ENCODE measurements at regions not wholly inside any gene's neighbourhood (a gene's known extent, or its start where the extent isn't known, plus 50 kb on each side); places are given as distances from the start of the nearest gene placed in this dataset.
"Not testable (repeated sequence)": the region's sequence is repeated elsewhere in the genome, so short reads cannot be mapped to it uniquely, and the experiment has no call there.

DNA sequence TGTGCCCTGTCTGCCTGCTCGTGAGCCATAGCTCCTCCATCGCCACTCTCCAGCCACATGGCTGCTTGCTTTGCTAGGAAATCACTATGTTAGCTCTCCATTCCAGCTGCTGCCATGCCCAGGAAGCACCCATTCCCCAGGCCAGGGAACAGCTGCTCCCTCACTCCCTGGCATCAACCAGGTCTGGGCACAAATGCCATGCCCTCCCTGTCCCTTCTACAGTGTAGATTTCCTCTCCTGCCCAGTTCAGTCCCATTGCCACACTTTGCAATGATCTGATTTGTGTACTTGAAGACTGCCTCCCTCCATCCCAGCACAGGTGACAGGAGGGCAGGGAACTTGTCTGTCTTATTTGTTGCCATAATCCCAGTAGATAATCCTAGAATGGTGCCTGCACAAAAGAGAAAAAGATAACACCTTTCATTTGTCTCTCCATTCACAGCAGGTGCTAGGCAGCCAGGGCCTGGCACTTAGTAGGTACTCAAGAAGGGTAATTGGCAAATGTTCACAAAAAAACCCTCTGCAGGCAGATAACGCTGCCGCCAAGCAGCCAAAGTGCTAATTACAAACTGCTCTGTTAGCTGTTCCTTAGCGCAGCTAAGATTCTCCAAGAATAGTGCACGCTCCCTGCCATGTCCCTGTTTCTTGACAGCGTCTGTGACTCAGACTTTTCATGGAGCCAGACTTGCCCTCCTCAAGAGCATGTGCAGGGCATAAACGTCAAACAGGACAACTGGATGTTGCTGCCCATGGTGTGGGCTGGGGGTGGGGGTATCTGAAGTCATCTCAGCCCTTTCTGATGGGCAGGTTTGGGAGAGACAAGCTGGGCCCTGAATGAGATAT lies 69.1 kb downstream of the ARL6IP4 start:
- Histone ChIP-seq H3K4me3 (ENCODE audit: low read length) (no peak overlapping the region), H3K27me3 (ENCODE audit: control insufficient read depth, insufficient read depth, low read length) (no peaks in the 10 kb centered on the region), H3K27ac (ENCODE audit: low read length) (no peak overlapping the region), H3K4me1 (ENCODE audit: control insufficient read depth, insufficient read depth, low read length) (no peaks in the 10 kb centered on the region), H3K36me3 (ENCODE audit: control insufficient read depth, insufficient read depth, low read length) (no peaks in the 10 kb centered on the region), H3K9me3 (ENCODE audit: control insufficient read depth, low read depth, low read length) (no peaks in the 10 kb centered on the region)
- DNase-seq: no peak
- no CpG with 5 or more reads among the region's 8 CpGs for WGBS (ENCODE audit: insufficient coverage, low lambda C conversion rate)

DNA sequence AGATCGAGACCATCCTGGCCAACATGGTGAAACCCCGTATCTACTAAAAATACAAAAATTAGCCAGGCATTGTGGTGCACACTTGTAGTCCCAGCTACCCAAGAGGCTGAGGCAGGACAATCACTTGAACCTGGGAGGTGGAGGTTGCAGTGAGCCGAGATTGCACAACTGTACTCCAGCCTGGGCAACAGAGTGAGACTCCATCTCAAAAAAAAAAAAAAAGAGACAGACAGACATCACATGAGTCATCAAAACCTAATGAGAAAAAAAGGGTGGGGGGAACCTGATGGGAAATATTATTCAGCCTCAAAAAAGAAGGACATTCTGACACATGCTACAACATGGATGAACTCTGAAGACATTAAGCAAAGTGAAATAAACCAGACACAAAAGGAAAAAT lies 67.4 kb downstream of the ARL6IP4 start:
- H3K27ac ChIP-seq (ENCODE audit: low read length); H3K27me3 ChIP-seq (ENCODE audit: control insufficient read depth, insufficient read depth, low read length); H3K4me3 ChIP-seq (ENCODE audit: low read length); H3K36me3 ChIP-seq (ENCODE audit: control insufficient read depth, insufficient read depth, low read length); DNase-seq; H3K9me3 ChIP-seq (ENCODE audit: control insufficient read depth, low read depth, low read length): not testable (repeated sequence)
- peaks cover 12% of the 10 kb centered on the region for H3K4me1 ChIP-seq (ENCODE audit: control insufficient read depth, insufficient read depth, low read length)
- WGBS (ENCODE audit: insufficient coverage, low lambda C conversion rate): no CpG with 5 or more reads among the region's 3 CpGs

GRCh38 chr12:123047289-123047688 lies 66.8 kb downstream of the ARL6IP4 start:
- Histone ChIP-seq H3K36me3 (ENCODE audit: control insufficient read depth, insufficient read depth, low read length) (no peaks in the 10 kb centered on the region), H3K9me3 (ENCODE audit: control insufficient read depth, low read depth, low read length) (no peaks in the 10 kb centered on the region), H3K4me3 (ENCODE audit: low read length) (no peak overlapping the region), H3K27me3 (ENCODE audit: control insufficient read depth, insufficient read depth, low read length) (no peaks in the 10 kb centered on the region), H3K27ac (ENCODE audit: low read length) (no peak overlapping the region), H3K4me1 (ENCODE audit: control insufficient read depth, insufficient read depth, low read length) (peaks cover 13% of the 10 kb centered on the region)
- WGBS (ENCODE audit: insufficient coverage, low lambda C conversion rate): no CpG with 5 or more reads among the region's 1 CpG
- no peak for DNase-seq

DNA sequence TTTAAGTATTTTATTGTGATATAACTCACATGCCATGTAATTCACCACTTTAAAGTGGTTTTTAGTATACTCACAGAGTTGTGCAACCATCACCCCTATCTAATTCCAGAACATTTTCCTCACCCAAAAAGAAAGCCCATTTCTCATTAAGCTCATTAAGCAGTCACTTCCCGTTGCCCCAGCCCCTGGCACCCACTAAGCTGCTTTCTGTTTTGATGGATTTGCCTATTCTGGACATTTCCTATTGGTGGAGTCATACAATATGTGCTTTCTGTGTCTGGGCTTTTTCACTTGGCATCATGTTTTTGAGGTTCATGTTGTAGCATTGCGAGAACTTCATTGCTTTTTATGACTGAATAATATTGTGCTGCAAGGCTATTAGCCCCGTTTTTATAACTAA lies 66.0 kb downstream of the ARL6IP4 start:
- Histone ChIP-seq H3K27ac (ENCODE audit: low read length) (no peak overlapping the region), H3K4me1 (ENCODE audit: control insufficient read depth, insufficient read depth, low read length) (peaks cover 13% of the 10 kb centered on the region), H3K4me3 (ENCODE audit: low read length) (no peak overlapping the region), H3K36me3 (ENCODE audit: control insufficient read depth, insufficient read depth, low read length) (no peaks in the 10 kb centered on the region), H3K9me3 (ENCODE audit: control insufficient read depth, low read depth, low read length) (no peaks in the 10 kb centered on the region), H3K27me3 (ENCODE audit: control insufficient read depth, insufficient read depth, low read length) (no peaks in the 10 kb centered on the region)
- DNase-seq: no peak
- WGBS (ENCODE audit: insufficient coverage, low lambda C conversion rate): 80% methylated on average over 1 of the region's 3 CpGs

DNA sequence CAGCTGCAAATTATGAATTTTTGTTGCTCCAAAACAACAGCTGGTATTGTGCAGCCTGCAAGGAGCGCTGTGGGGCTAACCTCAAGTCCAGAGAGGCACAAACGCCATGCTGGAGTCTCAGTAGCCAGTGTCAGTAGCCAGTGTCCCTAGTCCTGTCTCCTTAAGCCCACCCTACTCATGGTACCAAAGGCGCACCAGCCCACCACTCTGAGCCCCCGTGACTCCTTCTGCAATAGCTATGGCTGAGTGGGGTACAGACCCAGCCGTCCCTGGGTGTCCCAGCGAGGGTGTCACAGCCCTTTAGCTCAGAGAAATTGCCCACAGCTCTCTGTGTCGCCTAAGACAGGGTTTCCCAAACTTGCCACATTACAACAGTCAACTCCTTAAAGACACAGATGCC lies 65.2 kb downstream of the ARL6IP4 start:
- Histone ChIP-seq H3K27ac (ENCODE audit: low read length) (no peak overlapping the region), H3K4me3 (ENCODE audit: low read length) (no peak overlapping the region), H3K9me3 (ENCODE audit: control insufficient read depth, low read depth, low read length) (no peaks in the 10 kb centered on the region), H3K27me3 (ENCODE audit: control insufficient read depth, insufficient read depth, low read length) (no peaks in the 10 kb centered on the region), H3K4me1 (ENCODE audit: control insufficient read depth, insufficient read depth, low read length) (peaks cover 15% of the 10 kb centered on the region), H3K36me3 (ENCODE audit: control insufficient read depth, insufficient read depth, low read length) (no peaks in the 10 kb centered on the region)
- DNase-seq: no peak
- no CpG with 5 or more reads among the region's 7 CpGs for WGBS (ENCODE audit: insufficient coverage, low lambda C conversion rate)

DNA sequence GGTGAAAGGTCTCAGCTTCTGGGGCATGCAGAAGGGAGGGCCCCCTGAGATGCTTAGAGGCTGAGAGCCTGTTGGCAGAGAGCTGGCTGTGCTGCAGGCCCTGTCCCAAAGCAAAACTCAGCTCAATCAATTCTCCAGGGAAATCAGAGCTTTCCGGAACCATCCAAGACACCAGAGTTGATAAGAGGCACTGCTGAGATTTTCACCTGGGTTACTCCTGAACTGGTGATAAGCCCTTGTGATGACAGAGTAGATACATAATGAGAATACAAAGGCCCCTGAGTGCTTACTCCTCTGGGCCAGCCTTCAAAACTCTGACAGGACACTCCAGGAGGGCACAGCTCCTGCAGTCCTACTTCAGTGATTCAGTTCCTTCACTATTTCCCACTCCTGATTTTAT lies 63.9 kb downstream of the ARL6IP4 start:
- DNase-seq: no peak
- Histone ChIP-seq H3K27ac (ENCODE audit: low read length) (no peak overlapping the region), H3K9me3 (ENCODE audit: control insufficient read depth, low read depth, low read length) (no peaks in the 10 kb centered on the region), H3K27me3 (ENCODE audit: control insufficient read depth, insufficient read depth, low read length) (no peaks in the 10 kb centered on the region), H3K4me1 (ENCODE audit: control insufficient read depth, insufficient read depth, low read length) (peaks cover 15% of the 10 kb centered on the region), H3K36me3 (ENCODE audit: control insufficient read depth, insufficient read depth, low read length) (no peaks in the 10 kb centered on the region), H3K4me3 (ENCODE audit: low read length) (no peak overlapping the region)
- no CpG with 5 or more reads among the region's 1 CpG for WGBS (ENCODE audit: insufficient coverage, low lambda C conversion rate)

DNA sequence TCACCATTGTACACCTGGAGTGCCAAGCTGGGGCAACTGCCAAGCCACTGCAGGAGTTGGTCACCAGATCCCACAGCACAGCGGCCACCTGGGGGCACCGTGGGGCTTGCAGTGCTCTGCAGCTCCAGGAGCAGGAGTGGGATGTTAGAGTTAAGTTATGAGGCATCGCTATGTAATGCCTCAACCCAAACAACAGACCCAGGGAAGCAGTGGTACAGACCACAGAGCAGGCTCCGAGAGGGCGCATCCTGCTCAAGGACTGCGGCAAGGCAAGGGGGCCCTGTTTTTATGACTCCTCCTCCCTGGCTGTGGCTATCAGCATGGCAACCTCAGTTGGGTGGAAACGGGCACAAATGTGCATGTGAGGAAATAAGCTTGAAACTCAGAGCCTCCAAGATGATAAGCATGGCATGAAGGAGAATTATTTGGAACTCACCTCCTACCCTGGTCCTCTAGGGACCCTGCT lies 63.1 kb downstream of the ARL6IP4 start:
- no CpG with 5 or more reads among the region's 7 CpGs for WGBS (ENCODE audit: insufficient coverage, low lambda C conversion rate)
- H3K4me1 ChIP-seq (ENCODE audit: control insufficient read depth, insufficient read depth, low read length): peaks cover 15% of the 10 kb centered on the region
- DNase-seq: peak; percentile 70 to 73

DNA sequence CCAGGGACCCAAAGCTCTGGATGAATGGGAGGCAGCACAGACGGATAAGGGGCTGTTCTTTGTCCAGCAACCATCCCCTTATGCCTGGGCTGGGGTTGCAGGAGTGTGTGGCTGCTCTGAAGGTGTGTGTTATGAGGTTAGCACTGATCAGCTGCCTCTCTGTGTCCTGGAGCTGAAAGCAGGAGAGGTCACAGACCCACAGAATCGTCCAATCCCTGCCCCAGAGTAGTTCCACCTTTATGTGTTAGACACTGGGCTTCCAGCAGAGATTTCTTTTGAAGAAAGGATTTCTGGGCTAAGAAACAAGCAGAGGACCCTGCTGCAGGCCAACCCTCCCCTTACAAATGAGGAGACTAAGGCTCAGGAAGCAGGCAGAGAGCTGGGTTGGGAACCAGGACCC lies 62.4 kb downstream of the ARL6IP4 start:
- WGBS (ENCODE audit: insufficient coverage, low lambda C conversion rate): no CpG with 5 or more reads among the region's 2 CpGs
- H3K4me3 ChIP-seq (ENCODE audit: low read length): no peak overlapping the region
- peaks cover 15% of the 10 kb centered on the region for H3K4me1 ChIP-seq (ENCODE audit: control insufficient read depth, insufficient read depth, low read length)
- peak overlapping the region; percentile 65 for H3K27ac ChIP-seq (ENCODE audit: low read length)
- H3K36me3 ChIP-seq (ENCODE audit: control insufficient read depth, insufficient read depth, low read length): no peaks in the 10 kb centered on the region
- H3K9me3 ChIP-seq (ENCODE audit: control insufficient read depth, low read depth, low read length): no peaks in the 10 kb centered on the region
- H3K27me3 ChIP-seq (ENCODE audit: control insufficient read depth, insufficient read depth, low read length): no peaks in the 10 kb centered on the region
- peak in 1 of 2 donors; percentile 22 for DNase-seq

More for the DNA sequence above, 63.1 kb downstream of the ARL6IP4 start:
- peak overlapping the region; percentile 65 for H3K27ac ChIP-seq (ENCODE audit: low read length)
- H3K9me3 ChIP-seq (ENCODE audit: control insufficient read depth, low read depth, low read length): no peaks in the 10 kb centered on the region
- no peak overlapping the region for H3K4me3 ChIP-seq (ENCODE audit: low read length)
- H3K27me3 ChIP-seq (ENCODE audit: control insufficient read depth, insufficient read depth, low read length): no peaks in the 10 kb centered on the region
- H3K36me3 ChIP-seq (ENCODE audit: control insufficient read depth, insufficient read depth, low read length): no peaks in the 10 kb centered on the region

DNA sequence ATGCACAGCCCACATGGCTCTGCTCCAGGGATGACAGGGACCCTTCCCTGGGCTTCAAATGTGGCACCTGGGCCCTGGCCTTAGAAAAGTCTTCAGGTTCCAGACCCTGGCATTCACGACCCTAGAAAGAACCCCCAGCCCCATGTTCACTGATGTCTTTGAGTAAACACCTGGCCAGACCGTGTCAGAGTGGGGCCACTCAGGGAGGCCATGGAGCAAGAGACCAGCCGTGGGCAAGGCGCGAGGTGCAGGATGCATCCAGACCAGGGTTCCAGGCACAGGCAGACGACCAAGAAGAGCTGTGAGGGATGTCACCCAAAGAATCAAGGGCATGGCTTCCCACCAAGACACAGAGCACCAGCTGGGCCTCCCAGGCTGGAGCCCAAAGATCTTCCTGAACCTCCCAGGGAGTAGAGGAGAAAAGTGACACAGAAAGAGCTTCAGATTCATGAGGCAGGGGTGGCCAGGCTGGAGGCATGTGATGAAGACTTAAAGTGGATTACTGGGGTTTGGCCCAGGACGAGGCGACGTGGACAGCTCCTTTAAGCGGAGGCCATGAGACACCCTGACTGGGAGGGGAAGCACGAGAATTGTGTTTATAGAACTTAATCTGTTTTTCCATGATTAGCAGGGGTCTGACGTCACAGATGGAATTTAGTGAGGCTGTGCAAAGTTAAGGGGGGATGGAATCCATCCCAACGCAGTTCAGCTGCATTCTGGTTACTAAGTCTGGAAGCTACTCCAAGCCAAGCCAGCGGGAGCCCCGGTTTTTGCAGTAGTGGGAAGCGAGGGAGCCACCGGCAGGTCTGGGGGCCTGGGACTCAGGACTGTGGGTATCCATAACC lies 61.6 kb downstream of the ARL6IP4 start:
- no peaks in the 10 kb centered on the region for H3K27me3 ChIP-seq (ENCODE audit: control insufficient read depth, insufficient read depth, low read length)
- H3K36me3 ChIP-seq (ENCODE audit: control insufficient read depth, insufficient read depth, low read length): no peaks in the 10 kb centered on the region
- no peak overlapping the region for H3K4me3 ChIP-seq (ENCODE audit: low read length)
- H3K9me3 ChIP-seq (ENCODE audit: control insufficient read depth, low read depth, low read length): no peaks in the 10 kb centered on the region
- peak overlapping the region; percentile 68 for H3K27ac ChIP-seq (ENCODE audit: low read length)
- peaks cover 15% of the 10 kb centered on the region for H3K4me1 ChIP-seq (ENCODE audit: control insufficient read depth, insufficient read depth, low read length)
- peak; percentile 55 to 71 for DNase-seq
- no CpG with 5 or more reads among the region's 17 CpGs for WGBS (ENCODE audit: insufficient coverage, low lambda C conversion rate)

DNA sequence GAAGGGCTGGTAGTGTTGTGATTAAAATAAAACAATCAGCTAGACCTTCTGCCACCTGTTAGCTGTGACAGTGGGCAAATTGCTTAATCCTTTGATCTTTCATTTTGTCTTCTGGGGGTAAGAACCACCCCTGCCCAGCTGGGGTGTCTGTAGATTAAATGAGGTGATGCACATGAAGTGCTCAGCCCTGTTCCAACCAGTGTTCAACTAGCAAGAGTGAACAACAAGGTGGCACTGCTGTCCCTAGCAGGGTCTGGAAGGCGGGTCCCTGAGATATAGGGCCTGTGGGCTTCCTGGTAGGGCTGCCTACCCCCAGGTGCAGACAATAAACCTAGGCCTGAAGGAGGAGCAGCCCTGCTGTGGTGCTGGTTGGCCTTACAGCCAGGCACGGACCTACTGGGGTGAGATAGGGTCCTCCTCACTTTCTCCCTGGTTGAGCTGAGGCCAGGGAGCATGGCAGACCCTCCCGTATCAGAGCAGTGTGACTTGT lies 60.6 kb downstream of the ARL6IP4 start:
- H3K4me1 ChIP-seq (ENCODE audit: control insufficient read depth, insufficient read depth, low read length): peaks cover 15% of the 10 kb centered on the region
- H3K9me3 ChIP-seq (ENCODE audit: control insufficient read depth, low read depth, low read length): no peaks in the 10 kb centered on the region
- H3K36me3 ChIP-seq (ENCODE audit: control insufficient read depth, insufficient read depth, low read length): no peaks in the 10 kb centered on the region
- no CpG with 5 or more reads among the region's 3 CpGs for whole genome bisulfite sequencing (ENCODE audit: insufficient coverage, low lambda C conversion rate)
- no peak overlapping the region for H3K4me3 ChIP-seq (ENCODE audit: low read length)
- H3K27ac ChIP-seq (ENCODE audit: low read length): no peak overlapping the region
- DNase-seq: no peak
- H3K27me3 ChIP-seq (ENCODE audit: control insufficient read depth, insufficient read depth, low read length): no peaks in the 10 kb centered on the region

Data from large intestine (tissue), 3 donors.